WTC11 (cell line): ENCODE measurements at regions not wholly inside any gene's neighbourhood (a gene's known extent, or its start where the extent isn't known, plus 50 kb on each side); places are given as distances from the start of the nearest gene placed in this dataset.

Experiments
- ATAC-seq: fragments of 200-7000 bp; cut with Tn5 transposase; 2 replicates; pipeline ENCODE4 v1.10.0; 2021; ENCODE audit warnings: mild to moderate bottlenecking, moderate library complexity
- CTCF ChIA-PET: fragments of 300-600 bp; sonication (Branson Sonifier 250); formaldehyde crosslinking; loops from one replicate; lab custom pipeline; 2021; ENCODE audit warnings: antibody characterized with exemption; lab: Charles Lee
- POLR2A ChIA-PET: fragments of 350-600 bp; sonication (Branson Sonifier 250); formaldehyde crosslinking; loops from one replicate; lab custom pipeline; 2021; ENCODE audit warnings: antibody characterized with exemption; lab: Charles Lee
- DNase-seq: peaks from one replicate; pipeline ENCODE4 v3.0.0; 2021; ENCODE audit warnings: low spot score
- H3K27ac Mint-ChIP-seq: 2 replicates; pipeline ENCODE4 v1.8.0; 2021; ENCODE audit warnings: mixed read lengths
- H3K27me3 Mint-ChIP-seq: 2 replicates; pipeline ENCODE4 v1.8.0; 2021; ENCODE audit warnings: low read depth, mild to moderate bottlenecking, moderate library complexity, mixed read lengths
- H3K36me3 Mint-ChIP-seq: 2 replicates; pipeline ENCODE4 v1.8.0; 2021; ENCODE audit warnings: mixed read lengths
- H3K4me1 Mint-ChIP-seq: 2 replicates; pipeline ENCODE4 v1.8.0; 2022; ENCODE audit warnings: mixed read lengths
- H3K4me3 Mint-ChIP-seq: 2 replicates; pipeline ENCODE4 v1.8.0; 2021; ENCODE audit warnings: mild to moderate bottlenecking, moderate library complexity, mixed read lengths
- H3K9me3 Mint-ChIP-seq: 2 replicates; pipeline ENCODE4 v1.8.0; 2021; ENCODE audit warnings: mixed read lengths
- ATF1 ChIP-seq: sonication (generic); formaldehyde crosslinking; IDR thresholded peaks from 2 replicates; pipeline ENCODE4 v1.8.1; 2023; ENCODE audit warnings: mild to moderate bottlenecking, moderate library complexity, missing genetic modification reagents
- CREB1 ChIP-seq: sonication (generic); formaldehyde crosslinking; IDR thresholded peaks from 2 replicates; pipeline ENCODE4 v1.8.0; 2023; ENCODE audit warnings: mild to moderate bottlenecking, missing genetic modification reagents
- ETV6 ChIP-seq: sonication (generic); formaldehyde crosslinking; IDR thresholded peaks from 2 replicates; pipeline ENCODE4 v1.8.1; 2022; ENCODE audit warnings: mild to moderate bottlenecking, missing genetic modification reagents
- MYBL2 ChIP-seq: sonication (generic); formaldehyde crosslinking; IDR thresholded peaks from 2 replicates; pipeline ENCODE4 v1.8.1; 2023; ENCODE audit warnings: mild to moderate bottlenecking, moderate library complexity, missing genetic modification reagents
- NFE2L1 ChIP-seq: sonication (generic); formaldehyde crosslinking; IDR thresholded peaks from 2 replicates; pipeline ENCODE4 v1.8.1; 2023; ENCODE audit warnings: missing genetic modification reagents
- NR1H2 ChIP-seq: sonication (generic); formaldehyde crosslinking; IDR thresholded peaks from 2 replicates; pipeline ENCODE4 v1.9.0; 2021; ENCODE audit warnings: mild to moderate bottlenecking, moderate library complexity, missing genetic modification reagents
- NR2C2 ChIP-seq: sonication (generic); formaldehyde crosslinking; IDR thresholded peaks from 2 replicates; pipeline ENCODE4 v1.8.0; 2022; ENCODE audit warnings: mild to moderate bottlenecking, missing genetic modification reagents
- PREB ChIP-seq: sonication (generic); formaldehyde crosslinking; IDR thresholded peaks from 2 replicates; pipeline ENCODE4 v1.8.1; 2022; ENCODE audit warnings: mild to moderate bottlenecking, missing genetic modification reagents, moderate library complexity, borderline replicate concordance
- RORB ChIP-seq: fragments of 250-450 bp; sonication (Bioruptor Pico); IDR thresholded peaks from 2 replicates; pipeline ENCODE4 v1.9.0; 2021; ENCODE audit warnings: mild to moderate bottlenecking
- TEAD1 ChIP-seq: sonication (generic); formaldehyde crosslinking; IDR thresholded peaks from 2 replicates; pipeline ENCODE4 v1.8.0; 2022; ENCODE audit warnings: mild to moderate bottlenecking, missing genetic modification reagents
- USF2 ChIP-seq: sonication (generic); formaldehyde crosslinking; IDR thresholded peaks from 2 replicates; pipeline ENCODE4 v1.8.1; 2023; ENCODE audit warnings: mild to moderate bottlenecking, missing genetic modification reagents, moderate library complexity
- ZBTB21 ChIP-seq: sonication (generic); formaldehyde crosslinking; IDR thresholded peaks from 2 replicates; pipeline ENCODE4 v1.8.1; 2023; ENCODE audit warnings: mild to moderate bottlenecking, missing genetic modification reagents, borderline replicate concordance
- ZNF219 ChIP-seq: sonication (generic); formaldehyde crosslinking; IDR thresholded peaks from 2 replicates; pipeline ENCODE4 v1.8.0; 2023; ENCODE audit warnings: missing genetic modification reagents, mild to moderate bottlenecking, borderline replicate concordance
- TF ChIP-seq, protein P1 (sequence below): sonication (generic); formaldehyde crosslinking; IDR thresholded peaks from 2 replicates; pipeline ENCODE4 v1.8.0; 2022; ENCODE audit warnings: mild to moderate bottlenecking, missing genetic modification reagents
- TF ChIP-seq, protein P2 (sequence below): sonication (generic); formaldehyde crosslinking; IDR thresholded peaks from 2 replicates; pipeline ENCODE4 v1.8.1; 2023; ENCODE audit warnings: mild to moderate bottlenecking, moderate library complexity, missing genetic modification reagents
- TF ChIP-seq, protein P3 (sequence below): sonication (generic); formaldehyde crosslinking; conservative IDR thresholded peaks from 2 replicates; pipeline ENCODE4 v1.8.1; 2022; ENCODE audit warnings: mild to moderate bottlenecking, missing genetic modification reagents
- TF ChIP-seq, protein P4 (sequence below): fragments of 250-450 bp; sonication (Bioruptor Pico); IDR thresholded peaks from 2 replicates; pipeline ENCODE4 v1.8.0; 2021; ENCODE audit warnings: mild to moderate bottlenecking
- TF ChIP-seq, protein P5 (sequence below): sonication (generic); formaldehyde crosslinking; conservative IDR thresholded peaks from 2 replicates; pipeline ENCODE4 v1.8.1; 2023; ENCODE audit warnings: mild to moderate bottlenecking, low read depth, missing genetic modification reagents, moderate library complexity
- TF ChIP-seq, protein P6 (sequence below): fragments of 250-450 bp; sonication (Bioruptor Pico); IDR thresholded peaks from 2 replicates; pipeline ENCODE4 v1.9.0; 2021; ENCODE audit warnings: moderate library complexity, mild to moderate bottlenecking, inconsistent platforms, borderline replicate concordance

DNA sequence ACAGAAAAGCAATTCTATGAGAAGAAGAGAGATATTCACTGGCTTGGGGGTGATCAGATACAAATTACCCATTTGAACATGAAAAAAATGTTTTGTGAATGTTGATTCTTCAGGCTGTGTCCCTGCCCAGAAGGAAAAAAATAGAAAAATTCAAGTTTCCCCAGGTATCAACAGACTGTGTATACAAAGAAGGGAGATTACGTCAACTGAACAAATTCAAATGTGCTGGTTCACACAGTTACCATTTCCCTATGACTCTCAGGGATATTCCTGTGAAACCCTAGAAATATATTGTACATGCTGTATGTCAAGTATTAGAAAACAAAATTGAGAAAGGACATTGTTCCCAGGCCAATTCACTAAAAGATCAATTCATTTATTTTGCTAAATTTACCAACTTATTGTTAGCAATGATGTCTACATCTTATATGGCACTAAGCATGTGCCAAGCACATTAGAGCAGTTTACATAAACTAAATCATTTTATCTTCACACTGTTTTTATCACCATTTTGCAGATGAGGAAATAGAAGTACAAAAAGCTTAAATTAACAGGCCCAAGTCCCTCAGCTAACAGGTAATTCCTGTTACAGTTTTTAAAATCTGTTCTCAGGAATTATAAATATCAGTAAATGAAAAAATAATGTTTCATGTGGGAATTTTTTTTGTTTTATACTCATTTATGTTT is 306.7 kb upstream of the ROBO2 start (continued):
- TF ChIP-seq NFE2L1 (CRISPR knock-in tag) (no peak), ZBTB21 (CRISPR knock-in tag) (no peak)
- TF ChIP-seq, protein P1, sequence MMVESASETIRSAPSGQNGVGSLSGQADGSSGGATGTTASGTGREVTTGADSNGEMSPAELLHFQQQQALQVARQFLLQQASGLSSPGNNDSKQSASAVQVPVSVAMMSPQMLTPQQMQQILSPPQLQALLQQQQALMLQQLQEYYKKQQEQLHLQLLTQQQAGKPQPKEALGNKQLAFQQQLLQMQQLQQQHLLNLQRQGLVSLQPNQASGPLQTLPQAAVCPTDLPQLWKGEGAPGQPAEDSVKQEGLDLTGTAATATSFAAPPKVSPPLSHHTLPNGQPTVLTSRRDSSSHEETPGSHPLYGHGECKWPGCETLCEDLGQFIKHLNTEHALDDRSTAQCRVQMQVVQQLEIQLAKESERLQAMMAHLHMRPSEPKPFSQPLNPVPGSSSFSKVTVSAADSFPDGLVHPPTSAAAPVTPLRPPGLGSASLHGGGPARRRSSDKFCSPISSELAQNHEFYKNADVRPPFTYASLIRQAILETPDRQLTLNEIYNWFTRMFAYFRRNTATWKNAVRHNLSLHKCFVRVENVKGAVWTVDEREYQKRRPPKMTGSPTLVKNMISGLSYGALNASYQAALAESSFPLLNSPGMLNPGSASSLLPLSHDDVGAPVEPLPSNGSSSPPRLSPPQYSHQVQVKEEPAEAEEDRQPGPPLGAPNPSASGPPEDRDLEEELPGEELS (CRISPR knock-in tag) = no peak

DNA sequence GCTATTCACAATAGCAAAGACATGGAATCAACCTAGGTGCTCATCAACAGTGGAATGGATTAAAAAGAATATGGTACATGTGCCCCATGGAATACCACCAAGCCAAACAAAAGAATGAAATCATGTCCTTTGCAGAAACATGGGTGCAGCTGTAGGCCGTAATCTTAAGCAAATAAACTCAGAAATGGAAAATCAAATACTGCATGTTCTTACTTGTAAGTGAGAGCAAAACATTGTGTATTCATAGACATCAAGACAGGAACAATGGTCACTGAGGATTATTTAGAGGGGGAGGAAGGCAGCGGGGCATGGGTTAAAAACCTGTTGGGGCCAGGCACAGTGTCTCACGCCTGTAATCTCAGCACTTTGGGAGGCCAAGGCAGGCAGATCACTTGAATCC is 304.7 kb upstream of the ROBO2 start:
- TF ChIP-seq, protein P2, sequence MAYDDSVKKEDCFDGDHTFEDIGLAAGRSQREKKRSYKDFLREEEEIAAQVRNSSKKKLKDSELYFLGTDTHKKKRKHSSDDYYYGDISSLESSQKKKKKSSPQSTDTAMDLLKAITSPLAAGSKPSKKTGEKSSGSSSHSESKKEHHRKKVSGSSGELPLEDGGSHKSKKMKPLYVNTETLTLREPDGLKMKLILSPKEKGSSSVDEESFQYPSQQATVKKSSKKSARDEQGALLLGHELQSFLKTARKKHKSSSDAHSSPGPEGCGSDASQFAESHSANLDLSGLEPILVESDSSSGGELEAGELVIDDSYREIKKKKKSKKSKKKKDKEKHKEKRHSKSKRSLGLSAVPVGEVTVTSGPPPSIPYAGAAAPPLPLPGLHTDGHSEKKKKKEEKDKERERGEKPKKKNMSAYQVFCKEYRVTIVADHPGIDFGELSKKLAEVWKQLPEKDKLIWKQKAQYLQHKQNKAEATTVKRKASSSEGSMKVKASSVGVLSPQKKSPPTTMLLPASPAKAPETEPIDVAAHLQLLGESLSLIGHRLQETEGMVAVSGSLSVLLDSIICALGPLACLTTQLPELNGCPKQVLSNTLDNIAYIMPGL = no peak
- TF ChIP-seq, protein P3, sequence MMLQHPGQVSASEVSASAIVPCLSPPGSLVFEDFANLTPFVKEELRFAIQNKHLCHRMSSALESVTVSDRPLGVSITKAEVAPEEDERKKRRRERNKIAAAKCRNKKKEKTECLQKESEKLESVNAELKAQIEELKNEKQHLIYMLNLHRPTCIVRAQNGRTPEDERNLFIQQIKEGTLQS (CRISPR knock-in tag) = no peak
- TF ChIP-seq CREB1 (CRISPR knock-in tag) (no peak), PREB (CRISPR knock-in tag) (no peak), TEAD1 (no peak), ATF1 (CRISPR knock-in tag) (no peak), ZNF219 (no peak), RORB (CRISPR knock-in tag) (no peak), ETV6 (CRISPR knock-in tag) (no peak), MYBL2 (no peak), USF2 (no peak), NR1H2 (CRISPR knock-in tag) (no peak), NR2C2 (CRISPR knock-in tag) (no peak)
- TF ChIP-seq, protein P4, sequence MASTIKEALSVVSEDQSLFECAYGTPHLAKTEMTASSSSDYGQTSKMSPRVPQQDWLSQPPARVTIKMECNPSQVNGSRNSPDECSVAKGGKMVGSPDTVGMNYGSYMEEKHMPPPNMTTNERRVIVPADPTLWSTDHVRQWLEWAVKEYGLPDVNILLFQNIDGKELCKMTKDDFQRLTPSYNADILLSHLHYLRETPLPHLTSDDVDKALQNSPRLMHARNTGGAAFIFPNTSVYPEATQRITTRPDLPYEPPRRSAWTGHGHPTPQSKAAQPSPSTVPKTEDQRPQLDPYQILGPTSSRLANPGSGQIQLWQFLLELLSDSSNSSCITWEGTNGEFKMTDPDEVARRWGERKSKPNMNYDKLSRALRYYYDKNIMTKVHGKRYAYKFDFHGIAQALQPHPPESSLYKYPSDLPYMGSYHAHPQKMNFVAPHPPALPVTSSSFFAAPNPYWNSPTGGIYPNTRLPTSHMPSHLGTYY (CRISPR knock-in tag) = no peak
- TF ChIP-seq, protein P5, sequence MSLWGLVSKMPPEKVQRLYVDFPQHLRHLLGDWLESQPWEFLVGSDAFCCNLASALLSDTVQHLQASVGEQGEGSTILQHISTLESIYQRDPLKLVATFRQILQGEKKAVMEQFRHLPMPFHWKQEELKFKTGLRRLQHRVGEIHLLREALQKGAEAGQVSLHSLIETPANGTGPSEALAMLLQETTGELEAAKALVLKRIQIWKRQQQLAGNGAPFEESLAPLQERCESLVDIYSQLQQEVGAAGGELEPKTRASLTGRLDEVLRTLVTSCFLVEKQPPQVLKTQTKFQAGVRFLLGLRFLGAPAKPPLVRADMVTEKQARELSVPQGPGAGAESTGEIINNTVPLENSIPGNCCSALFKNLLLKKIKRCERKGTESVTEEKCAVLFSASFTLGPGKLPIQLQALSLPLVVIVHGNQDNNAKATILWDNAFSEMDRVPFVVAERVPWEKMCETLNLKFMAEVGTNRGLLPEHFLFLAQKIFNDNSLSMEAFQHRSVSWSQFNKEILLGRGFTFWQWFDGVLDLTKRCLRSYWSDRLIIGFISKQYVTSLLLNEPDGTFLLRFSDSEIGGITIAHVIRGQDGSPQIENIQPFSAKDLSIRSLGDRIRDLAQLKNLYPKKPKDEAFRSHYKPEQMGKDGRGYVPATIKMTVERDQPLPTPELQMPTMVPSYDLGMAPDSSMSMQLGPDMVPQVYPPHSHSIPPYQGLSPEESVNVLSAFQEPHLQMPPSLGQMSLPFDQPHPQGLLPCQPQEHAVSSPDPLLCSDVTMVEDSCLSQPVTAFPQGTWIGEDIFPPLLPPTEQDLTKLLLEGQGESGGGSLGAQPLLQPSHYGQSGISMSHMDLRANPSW (CRISPR knock-in tag) = no peak
- TF ChIP-seq, protein P6, sequence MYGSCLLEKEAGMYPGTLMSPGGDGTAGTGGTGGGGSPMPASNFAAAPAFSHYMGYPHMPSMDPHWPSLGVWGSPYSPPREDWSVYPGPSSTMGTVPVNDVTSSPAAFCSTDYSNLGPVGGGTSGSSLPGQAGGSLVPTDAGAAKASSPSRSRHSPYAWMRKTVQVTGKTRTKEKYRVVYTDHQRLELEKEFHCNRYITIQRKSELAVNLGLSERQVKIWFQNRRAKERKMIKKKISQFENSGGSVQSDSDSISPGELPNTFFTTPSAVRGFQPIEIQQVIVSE (CRISPR knock-in tag) = no peak
- TF ChIP-seq, all 79 proteins: peak for 0
- POLR2A ChIA-PET = no interaction called here
- Mint-ChIP-seq H3K27me3 (no peaks in the 10 kb centered on the region), H3K4me1 (peaks cover 8% of the 10 kb centered on the region; the same call in 1 of the 2 replicates), H3K9me3 (peaks cover 22% of the 10 kb centered on the region), H3K4me3 (no peak overlapping the region), H3K36me3 (peaks cover 6% of the 10 kb centered on the region), H3K27ac (no peak overlapping the region; the same call in 1 of the 2 replicates)
- no peak for DNase-seq
- no peak for ATAC-seq
- CTCF ChIA-PET = interaction anchor here (1.4 kb wide), 1 partner anchor 11 kb away, joined by 5 read pairs; no protein-coding TSS in a partner anchor
